HG03135 (cell line): ENCODE measurements at regions not wholly inside any gene's neighbourhood (a gene's known extent, or its start where the extent isn't known, plus 50 kb on each side); places are given as distances from the start of the nearest gene placed in this dataset.
A peak's percentile ranks its signal among the peaks of the same experiment; 100 is the strongest.
"Not testable (repeated sequence)": the region's sequence is repeated elsewhere in the genome, so short reads cannot be mapped to it uniquely, and the experiment has no call there.

Experiments used
- ATAC-seq: cut with Tn5 transposase; IDR thresholded peaks from one replicate; pipeline ENCODE4 v1.9.1; 2021; ENCODE audit warnings: mild to moderate bottlenecking, moderate library complexity; ENCODE audit not compliant: unreplicated experiment

GRCh38 chr5:54404568-54404967, 50.9 kb upstream of the HSPB3 start:
- ATAC-seq, result no peak

GRCh38 chr5:54403885-54404416, 51.5 kb upstream of the HSPB3 start:
- ATAC-seq, result no peak

- ATAC-seq, result no peak
These were observed 52.4 kb upstream of the HSPB3 start for GRCh38 chr5:54403121-54403520.

- ATAC-seq, result peak; percentile 93
These were observed 54.0 kb upstream of the HSPB3 start for GRCh38 chr5:54401515-54401914.

- ATAC-seq, result no peak
These were observed 57.3 kb upstream of the HSPB3 start for GRCh38 chr5:54398191-54398590.

GRCh38 chr5:54397420-54397819, 58.1 kb upstream of the HSPB3 start:
- ATAC-seq, result no peak

GRCh38 chr5:54393007-54393406, 62.5 kb upstream of the HSPB3 start:
- not testable (repeated sequence) for ATAC-seq

GRCh38 chr5:54390539-54391031, 64.9 kb upstream of the HSPB3 start:
- no peak for ATAC-seq

GRCh38 chr5:54390015-54390414, 65.5 kb upstream of the HSPB3 start:
- no peak for ATAC-seq

- not testable (repeated sequence) for ATAC-seq
These were observed 66.1 kb upstream of the HSPB3 start for GRCh38 chr5:54389399-54389798.

- no peak for ATAC-seq
These were observed 66.7 kb upstream of the HSPB3 start for GRCh38 chr5:54388811-54389210.

- ATAC-seq, result no peak
These were observed 67.1 kb upstream of the HSPB3 start for GRCh38 chr5:54388409-54388808.

- ATAC-seq, result no peak
These were observed 67.8 kb upstream of the HSPB3 start for GRCh38 chr5:54387659-54388232.

- ATAC-seq, result no peak
These were observed 68.5 kb upstream of the HSPB3 start for GRCh38 chr5:54387031-54387430.

GRCh38 chr5:54385994-54386393, 69.5 kb upstream of the HSPB3 start:
- ATAC-seq, result no peak

- ATAC-seq, result no peak
These were observed 71.1 kb upstream of the HSPB3 start for GRCh38 chr5:54384356-54384933.

- ATAC-seq, result no peak
These were observed 71.6 kb upstream of the HSPB3 start for GRCh38 chr5:54383941-54384340.

- ATAC-seq, result no peak
These were observed 72.1 kb upstream of the HSPB3 start for GRCh38 chr5:54383225-54383901.

- ATAC-seq, result not testable (repeated sequence)
These were observed 70.9 kb upstream of the ARL15 start for GRCh38 chr5:54381319-54381718.

- no peak for ATAC-seq
These were observed 69.2 kb upstream of the ARL15 start for GRCh38 chr5:54379590-54379989.

GRCh38 chr5:54378707-54379106, 68.3 kb upstream of the ARL15 start:
- no peak for ATAC-seq

- not testable (repeated sequence) for ATAC-seq
These were observed 67.0 kb upstream of the ARL15 start for GRCh38 chr5:54377339-54377738.
